ENCODE measurements at regions not wholly inside any gene's neighbourhood (a gene's known extent, or its start where the extent isn't known, plus 50 kb on each side); places are given as distances from the start of the nearest gene placed in this dataset.

DNA sequence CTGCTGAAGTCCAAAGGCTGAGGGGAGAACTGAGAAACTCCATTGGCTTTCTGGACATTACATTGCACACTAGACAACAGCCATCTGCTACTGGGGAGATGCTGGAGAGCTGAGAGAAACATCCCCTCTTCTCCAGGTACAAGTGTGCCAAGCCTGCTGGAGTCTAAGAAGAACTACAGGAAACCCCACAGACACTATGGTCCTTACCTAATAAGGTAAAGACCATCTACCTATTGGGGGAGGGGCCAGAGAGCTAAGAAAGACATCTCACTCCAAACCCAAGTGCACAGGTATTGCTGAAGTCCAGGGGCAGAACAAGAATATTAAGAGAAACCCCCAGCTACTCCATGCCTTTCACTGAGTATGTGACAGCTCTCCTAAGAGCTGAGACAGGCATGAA, 338.7 kb upstream of the NCKAP5 start:
- TF ChIP-seq, protein P1, sequence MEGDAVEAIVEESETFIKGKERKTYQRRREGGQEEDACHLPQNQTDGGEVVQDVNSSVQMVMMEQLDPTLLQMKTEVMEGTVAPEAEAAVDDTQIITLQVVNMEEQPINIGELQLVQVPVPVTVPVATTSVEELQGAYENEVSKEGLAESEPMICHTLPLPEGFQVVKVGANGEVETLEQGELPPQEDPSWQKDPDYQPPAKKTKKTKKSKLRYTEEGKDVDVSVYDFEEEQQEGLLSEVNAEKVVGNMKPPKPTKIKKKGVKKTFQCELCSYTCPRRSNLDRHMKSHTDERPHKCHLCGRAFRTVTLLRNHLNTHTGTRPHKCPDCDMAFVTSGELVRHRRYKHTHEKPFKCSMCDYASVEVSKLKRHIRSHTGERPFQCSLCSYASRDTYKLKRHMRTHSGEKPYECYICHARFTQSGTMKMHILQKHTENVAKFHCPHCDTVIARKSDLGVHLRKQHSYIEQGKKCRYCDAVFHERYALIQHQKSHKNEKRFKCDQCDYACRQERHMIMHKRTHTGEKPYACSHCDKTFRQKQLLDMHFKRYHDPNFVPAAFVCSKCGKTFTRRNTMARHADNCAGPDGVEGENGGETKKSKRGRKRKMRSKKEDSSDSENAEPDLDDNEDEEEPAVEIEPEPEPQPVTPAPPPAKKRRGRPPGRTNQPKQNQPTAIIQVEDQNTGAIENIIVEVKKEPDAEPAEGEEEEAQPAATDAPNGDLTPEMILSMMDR (IDR thresholded peaks at IDR 0.05): no peak
- no peak for TF ChIP-seq ZFX (IDR thresholded peaks at IDR 0.05; ENCODE audit: borderline replicate concordance)

Measured in 22Rv1 (cell line).